IMR-90 (cell line): ENCODE measurements at regions not wholly inside any gene's neighbourhood (a gene's known extent, or its start where the extent isn't known, plus 50 kb on each side); places are given as distances from the start of the nearest gene placed in this dataset.

Source experiments
- ATAC-seq: fragments of 200-7000 bp; cut with Tn5 transposase; 2 replicates; pipeline ENCODE4 v1.9.1; 2020; ENCODE audit warnings: low read depth, mild to moderate bottlenecking, moderate library complexity
- BruUV-seq: library from RNA; stranded (reverse); fragments of 400-500 nt; replicated peaks from 2 replicates; lab custom pipeline; 2021; lab: Mats Ljungman, UMichigan
- CTCF ChIA-PET: fragments of 300-600 bp; formaldehyde crosslinking; extraction: SDS; loops from one replicate; lab custom pipeline; 2021; ENCODE audit warnings: antibody characterized with exemption; lab: Yijun Ruan, JAX
- POLR2A ChIA-PET: fragments of 300-600 bp; sonication (Branson Sonifier 250); formaldehyde crosslinking; loops from one replicate; lab custom pipeline; 2022; ENCODE audit warnings: antibody characterized with exemption; ENCODE audit not compliant: unreplicated experiment; lab: Charles Lee
- DNase-seq: peaks from one replicate; pipeline ENCODE4 v3.0.0; 2013
- H2AFZ ChIP-seq: replicated peaks from 2 replicates; pipeline ENCODE3; 2013; ENCODE audit warnings: low read length, mild to moderate bottlenecking; ENCODE audit not compliant: poor library complexity
- H2AK5ac ChIP-seq: 2 replicates; pipeline ENCODE4 v1.6.1; 2013; ENCODE audit warnings: low read depth, low read length, inconsistent platforms
- H2AK9ac ChIP-seq: replicated peaks from 2 replicates; pipeline ENCODE3; 2013; ENCODE audit warnings: mild to moderate bottlenecking, low read depth, low read length, moderate library complexity; ENCODE audit not compliant: poor library complexity
- H2BK120ac ChIP-seq: 2 replicates; pipeline ENCODE4 v1.6.1; 2013; ENCODE audit warnings: low read depth, low read length, inconsistent platforms
- H2BK15ac ChIP-seq: 3 replicates; pipeline ENCODE4 v1.6.1; 2013; ENCODE audit warnings: low read depth, low read length, inconsistent platforms
- H2BK20ac ChIP-seq: 2 replicates; pipeline ENCODE4 v1.6.1; 2013; ENCODE audit warnings: low read depth, mild to moderate bottlenecking, inconsistent platforms, low read length, moderate library complexity
- H2BK5ac ChIP-seq: 2 replicates; pipeline ENCODE4 v1.6.1; 2013; ENCODE audit warnings: mild to moderate bottlenecking, low read depth, low read length, inconsistent platforms; ENCODE audit not compliant: poor library complexity, severe bottlenecking
- H3K14ac ChIP-seq: replicated peaks from 2 replicates; pipeline ENCODE4 v1.6.1; 2013; ENCODE audit warnings: low read depth, low read length, inconsistent platforms
- H3K18ac ChIP-seq: 2 replicates; pipeline ENCODE4 v1.6.1; 2013; ENCODE audit warnings: low read depth, low read length, control low read depth
- H3K23ac ChIP-seq: 2 replicates; pipeline ENCODE4 v1.6.1; 2013; ENCODE audit warnings: low read depth, low read length, inconsistent platforms
- H3K27ac ChIP-seq: 2 replicates; pipeline ENCODE4 v1.5.1; 2013; ENCODE audit warnings: mild to moderate bottlenecking, control low read depth, low read length; ENCODE audit not compliant: insufficient read depth
- H3K27me3 ChIP-seq: 2 replicates; pipeline ENCODE4 v1.6.1; 2013; ENCODE audit warnings: low read length; ENCODE audit not compliant: control insufficient read depth, insufficient read depth
- H3K36me3 ChIP-seq: 2 replicates; pipeline ENCODE4 v1.6.1; 2013; ENCODE audit warnings: low read length, mixed read lengths; ENCODE audit not compliant: control insufficient read depth, insufficient read depth
- H3K4ac ChIP-seq: 2 replicates; pipeline ENCODE4 v1.6.1; 2013; ENCODE audit warnings: low read depth, low read length, inconsistent platforms
- H3K4me1 ChIP-seq: 2 replicates; pipeline ENCODE4 v1.6.1; 2013; ENCODE audit warnings: low read length, mixed read lengths; ENCODE audit not compliant: control insufficient read depth, insufficient read depth
- H3K4me2 ChIP-seq: 2 replicates; pipeline ENCODE4 v1.6.1; 2013; ENCODE audit warnings: low read depth, mild to moderate bottlenecking, control low read depth, low read length, moderate library complexity
- H3K4me3 ChIP-seq: 2 replicates; pipeline ENCODE4 v1.5.1; 2013; ENCODE audit warnings: low read depth, mild to moderate bottlenecking, control low read depth, low read length, moderate library complexity; ENCODE audit not compliant: insufficient read depth
- H3K56ac ChIP-seq: 2 replicates; pipeline ENCODE4 v1.6.1; 2013; ENCODE audit warnings: low read length, inconsistent platforms; ENCODE audit not compliant: insufficient read depth; ENCODE audit errors: extremely low read depth
- H3K79me1 ChIP-seq, 2 experiments: 2 replicates each; pipeline ENCODE4 v1.6.1; 2013; ENCODE audit warnings: low read length in 2 of 2, inconsistent platforms in 1 of 2, low read depth in 1 of 2
- H3K9ac ChIP-seq: 2 replicates; pipeline ENCODE4 v1.6.1; 2013; ENCODE audit warnings: low read depth, low read length, control low read depth
- H3K9me1 ChIP-seq: 2 replicates; pipeline ENCODE4 v1.6.1; 2013; ENCODE audit warnings: low read length, inconsistent platforms; ENCODE audit not compliant: insufficient read depth
- H3K9me3 ChIP-seq: 2 replicates; pipeline ENCODE4 v1.6.1; 2013; ENCODE audit warnings: low read length; ENCODE audit not compliant: control insufficient read depth, insufficient read depth
- H4K20me1 ChIP-seq: 2 replicates; pipeline ENCODE4 v1.6.1; 2013; ENCODE audit warnings: low read length, inconsistent platforms; ENCODE audit not compliant: insufficient read depth
- H4K5ac ChIP-seq: 2 replicates; pipeline ENCODE4 v1.6.1; 2013; ENCODE audit warnings: mild to moderate bottlenecking, low read depth, low read length, control low read depth
- H4K8ac ChIP-seq, 2 experiments: 2 replicates each; pipeline ENCODE4 v1.6.1; 2013; ENCODE audit warnings: low read depth in 2 of 2, low read length in 2 of 2, control low read depth in 1 of 2, inconsistent platforms in 1 of 2
- H4K91ac ChIP-seq: 2 replicates; pipeline ENCODE4 v1.6.1; 2013; ENCODE audit warnings: low read depth, low read length, inconsistent platforms; ENCODE audit not compliant: insufficient read depth
- MAFK ChIP-seq: IDR thresholded peaks from 2 replicates; pipeline ENCODE4 v1.6.1; 2012; ENCODE audit warnings: low read depth, low read length, improper control_type of control experiment
- WGBS, 2 experiments: methylation state at CpG; one replicate each; pipeline versions ENCODE4 v1.1.5 to v1.1.7; 2013; ENCODE audit warnings: missing lambda C conversion rate in 2 of 2; ENCODE audit not compliant: insufficient read length in 1 of 2; ENCODE audit errors: extremely low coverage in 2 of 2; 5-methylcytosine and 5-hydroxymethylcytosine counted together
- dilution Hi-C: fragments of 300-500 bp; cut with HindIII; formaldehyde crosslinking; loops from one replicate; pipeline ENCODE4 v1.14.3; 2018; ENCODE audit warnings: low sequenced_read_pairs; ENCODE audit not compliant: unreplicated experiment
- in situ Hi-C: fragments of 300-500 bp; cut with MboI; formaldehyde crosslinking; loops from 3 replicates; pipeline ENCODE4 v1.14.3; 2019; ENCODE audit warnings: low sequenced_read_pairs, inconsistent platforms, mixed read lengths
- intact Hi-C: fragments of 100-400 bp; cut with micrococcal nuclease; formaldehyde crosslinking; loops from 2 replicates; pipeline ENCODE4 v1.10.0; 2022
- TF ChIP-seq, protein P1 (sequence below): fragments of 150-350 bp; IDR thresholded peaks from 2 replicates; pipeline ENCODE4 v1.6.1; 2017; ENCODE audit warnings: mild to moderate bottlenecking, antibody characterized with exemption, low read length, low read depth

- Histone ChIP-seq H3K9me3 (no peaks in the 10 kb centered on the region), H3K9me1 (no peaks in the 10 kb centered on the region; the same call in 1 of the 2 replicates), H3K4me1 (no peaks in the 10 kb centered on the region), H3K56ac (no peak overlapping the region), H2BK20ac (no peak overlapping the region), H3K27ac (no peak overlapping the region), H2AK5ac (no peak overlapping the region), H3K36me3 (no peaks in the 10 kb centered on the region), H3K14ac (no peak overlapping the region), H3K4ac (no peak overlapping the region), H2BK120ac (no peak overlapping the region), H2BK15ac (no peak overlapping the region), H2BK5ac (no peak overlapping the region), H4K91ac (no peak overlapping the region), H3K18ac (no peak overlapping the region), H3K4me2 (no peak overlapping the region), H3K9ac (no peak overlapping the region), H3K4me3 (no peak overlapping the region), H3K23ac (no peak overlapping the region), H4K8ac (no peak overlapping the region), H4K5ac (no peak overlapping the region), H3K79me1 (no peaks in the 10 kb centered on the region), H2AFZ (no peak overlapping the region), H3K27me3 (peaks cover 36% of the 10 kb centered on the region), H4K20me1 (no peaks in the 10 kb centered on the region), H2AK9ac (no peak overlapping the region)
- intact Hi-C loops = no loop called here
- ChIA-PET CTCF (no interaction called here), POLR2A (no interaction called here)
- TF ChIP-seq, protein P1, sequence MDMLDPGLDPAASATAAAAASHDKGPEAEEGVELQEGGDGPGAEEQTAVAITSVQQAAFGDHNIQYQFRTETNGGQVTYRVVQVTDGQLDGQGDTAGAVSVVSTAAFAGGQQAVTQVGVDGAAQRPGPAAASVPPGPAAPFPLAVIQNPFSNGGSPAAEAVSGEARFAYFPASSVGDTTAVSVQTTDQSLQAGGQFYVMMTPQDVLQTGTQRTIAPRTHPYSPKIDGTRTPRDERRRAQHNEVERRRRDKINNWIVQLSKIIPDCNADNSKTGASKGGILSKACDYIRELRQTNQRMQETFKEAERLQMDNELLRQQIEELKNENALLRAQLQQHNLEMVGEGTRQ = no peak
- peak; percentile 34; the same call in 1 of the 2 replicates for TF ChIP-seq MAFK
- dilution Hi-C loops = no loop called here
- DNase-seq = no peak
- WGBS, 2 experiments = 42% methylated on average over 5 of the region's 14 CpGs; no CpG with 5 or more reads in 1 of the 2 experiments
- in situ Hi-C loops = no loop called here
- no peak for ATAC-seq
- no TSS peak for BruUV-seq
Observed at GRCh38 chr12:124098101-124098757, 125.2 kb downstream of the ZNF664 start.
